Lung (tissue), 11 donors: ENCODE measurements at regions not wholly inside any gene's neighbourhood (a gene's known extent, or its start where the extent isn't known, plus 50 kb on each side); places are given as distances from the start of the nearest gene placed in this dataset.

Experiments
- ATAC-seq: fragments of 200-7000 bp; cut with Tn5 transposase; one replicate; pipeline ENCODE4 v1.9.1; 2020; ENCODE audit warnings: moderate number of reproducible peaks; ENCODE audit not compliant: insufficient read depth, low FRiP score
- DNase-seq, 3 donors: peaks; one replicate each; pipeline ENCODE4 v3.0.0-alpha.2; 2013 to 2017
- H3K27ac ChIP-seq, 2 donors: one replicate each; pipeline ENCODE4 v1.5.1; 2013; ENCODE audit warnings: mild to moderate bottlenecking in 2 of 2, moderate library complexity in 2 of 2, control low read depth in 1 of 2, inconsistent platforms in 1 of 2, low read depth in 1 of 2, low read length in 1 of 2
- H3K27me3 ChIP-seq, 3 donors: one replicate each; pipeline ENCODE4 v1.5.1; 2013; ENCODE audit warnings: low read length in 2 of 3; ENCODE audit not compliant: control insufficient read depth in 3 of 3, insufficient read depth in 3 of 3
- H3K36me3 ChIP-seq, 4 donors: one replicate each; pipeline ENCODE4 v1.5.1; 2013; ENCODE audit warnings: low read length in 4 of 4, mild to moderate bottlenecking in 1 of 4, moderate library complexity in 1 of 4; ENCODE audit not compliant: control insufficient read depth in 4 of 4, insufficient read depth in 4 of 4
- H3K4me1 ChIP-seq, 5 donors: one replicate each; pipeline ENCODE4 v1.5.1; 2013; ENCODE audit warnings: low read length in 5 of 5, mild to moderate bottlenecking in 2 of 5, moderate library complexity in 1 of 5; ENCODE audit not compliant: control insufficient read depth in 5 of 5, insufficient read depth in 5 of 5
- H3K4me3 ChIP-seq: one replicate; pipeline ENCODE4 v1.5.1; 2013; ENCODE audit warnings: mild to moderate bottlenecking, control low read depth, moderate library complexity
- H3K9ac ChIP-seq, 2 donors: one replicate each; pipeline ENCODE4 v1.5.1; 2013; ENCODE audit warnings: low read length in 2 of 2, control low read depth in 1 of 2; ENCODE audit not compliant: insufficient read depth in 1 of 2
- H3K9me3 ChIP-seq, 4 donors: one replicate each; pipeline ENCODE4 v1.5.1; 2013; ENCODE audit warnings: low read length in 3 of 4, mild to moderate bottlenecking in 1 of 4, moderate library complexity in 1 of 4; ENCODE audit not compliant: control insufficient read depth in 4 of 4, insufficient read depth in 3 of 4
- WGBS, 2 donors: extraction: QIAGEN DNeasy Blood & Tissue Kit; methylation state at CpG; one replicate each; pipeline ENCODE4 v1.1.7; 2013; 5-methylcytosine and 5-hydroxymethylcytosine counted together
- TF ChIP-seq, protein P1 (sequence below): IDR thresholded peaks from 2 replicates; pipeline ENCODE4 v1.5.1; 2012; ENCODE audit warnings: mild to moderate bottlenecking; ENCODE audit errors: control extremely low read depth, extremely low read depth
- donor health status: control.
- donor health status: control.
- donor health status: Bipolar disorder and iron deficiency.
- donor health status: healthy.
- donor health status: DM: yes; HTN: yes; CAD: no.

DNA sequence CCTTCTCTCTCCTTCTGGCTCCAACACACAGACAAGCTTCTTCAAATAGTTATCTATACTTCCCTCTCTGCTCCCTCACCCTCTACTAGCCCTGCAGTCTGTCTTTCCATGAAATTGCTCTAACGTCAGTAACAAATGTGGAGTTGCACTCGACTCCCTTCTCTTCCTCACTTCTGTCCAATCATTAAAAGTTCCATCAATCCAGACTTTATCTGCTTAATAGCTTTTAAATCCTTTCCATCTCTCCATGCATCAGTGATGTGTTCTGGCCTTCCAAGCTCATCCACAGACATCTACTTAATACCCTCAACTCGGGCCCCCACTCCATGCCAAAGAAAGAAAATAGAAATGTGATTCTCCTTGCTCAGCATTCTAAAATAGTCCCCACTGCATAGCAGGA is 422.1 kb upstream of the CDH5 start:
- Histone ChIP-seq H3K9ac (no peak overlapping the region), H3K27me3 (no peaks in the 10 kb centered on the region), H3K4me1 (no peaks in the 10 kb centered on the region), H3K27ac (no peak overlapping the region), H3K36me3 (no peaks in the 10 kb centered on the region), H3K4me3 (no peak overlapping the region), H3K9me3 (peaks cover 0 to 3% (median 0%) of the 10 kb centered on the region in 4 donors)
- WGBS, 2 donors = 39 to 40% methylated on average over 3 of the region's 3 CpGs
- TF ChIP-seq, protein P1, sequence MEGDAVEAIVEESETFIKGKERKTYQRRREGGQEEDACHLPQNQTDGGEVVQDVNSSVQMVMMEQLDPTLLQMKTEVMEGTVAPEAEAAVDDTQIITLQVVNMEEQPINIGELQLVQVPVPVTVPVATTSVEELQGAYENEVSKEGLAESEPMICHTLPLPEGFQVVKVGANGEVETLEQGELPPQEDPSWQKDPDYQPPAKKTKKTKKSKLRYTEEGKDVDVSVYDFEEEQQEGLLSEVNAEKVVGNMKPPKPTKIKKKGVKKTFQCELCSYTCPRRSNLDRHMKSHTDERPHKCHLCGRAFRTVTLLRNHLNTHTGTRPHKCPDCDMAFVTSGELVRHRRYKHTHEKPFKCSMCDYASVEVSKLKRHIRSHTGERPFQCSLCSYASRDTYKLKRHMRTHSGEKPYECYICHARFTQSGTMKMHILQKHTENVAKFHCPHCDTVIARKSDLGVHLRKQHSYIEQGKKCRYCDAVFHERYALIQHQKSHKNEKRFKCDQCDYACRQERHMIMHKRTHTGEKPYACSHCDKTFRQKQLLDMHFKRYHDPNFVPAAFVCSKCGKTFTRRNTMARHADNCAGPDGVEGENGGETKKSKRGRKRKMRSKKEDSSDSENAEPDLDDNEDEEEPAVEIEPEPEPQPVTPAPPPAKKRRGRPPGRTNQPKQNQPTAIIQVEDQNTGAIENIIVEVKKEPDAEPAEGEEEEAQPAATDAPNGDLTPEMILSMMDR = no peak
- no peak for DNase-seq
- ATAC-seq = no peak

GRCh38 chr16:65940711-65941110 is 425.8 kb upstream of the CDH5 start:
- 76 to 86% methylated on average over 1 of the region's 1 CpG for WGBS, 2 donors
- H3K27ac ChIP-seq = no peak overlapping the region
- TF ChIP-seq, protein P1 = no peak
- H3K4me3 ChIP-seq = no peak overlapping the region
- DNase-seq = no peak
- H3K36me3 ChIP-seq = no peaks in the 10 kb centered on the region
- no peak for ATAC-seq
- H3K27me3 ChIP-seq = no peaks in the 10 kb centered on the region
- H3K9ac ChIP-seq = no peak overlapping the region
- peaks cover 0 to 5% (median 0%) of the 10 kb centered on the region in 4 donors for H3K9me3 ChIP-seq
- H3K4me1 ChIP-seq = no peaks in the 10 kb centered on the region

- DNase-seq = no peak
- ATAC-seq = no peak
- Histone ChIP-seq H3K9ac (no peak overlapping the region), H3K4me3 (no peak overlapping the region), H3K27ac (no peak overlapping the region), H3K4me1 (no peaks in the 10 kb centered on the region), H3K36me3 (no peaks in the 10 kb centered on the region), H3K9me3 (peaks cover 0 to 5% (median 2%) of the 10 kb centered on the region in 4 donors), H3K27me3 (no peaks in the 10 kb centered on the region)
- TF ChIP-seq, protein P1 = no peak
- WGBS, 2 donors = 79 to 86% methylated on average over 1 of the region's 1 CpG
Measured at GRCh38 chr16:65938083-65938482, 428.4 kb upstream of the CDH5 start.

DNA sequence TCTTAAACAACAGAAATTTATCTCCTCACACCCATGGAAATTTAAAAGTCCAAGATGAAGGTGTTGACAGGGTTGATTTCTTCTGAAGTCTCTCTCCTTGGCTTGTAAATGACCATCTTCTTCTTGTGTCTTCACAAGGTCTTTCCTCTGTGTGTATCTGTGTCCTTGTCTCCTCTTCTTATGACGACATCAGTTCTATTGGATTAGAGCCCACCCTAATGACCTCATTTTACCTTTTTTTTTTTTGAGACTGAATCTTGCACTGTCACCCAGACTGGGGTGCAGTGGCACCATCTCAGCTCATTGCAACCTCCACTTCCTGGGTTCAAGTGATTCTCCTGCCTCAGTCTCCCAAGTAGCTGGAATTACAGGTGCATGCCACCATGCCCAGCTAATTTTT is 429.0 kb upstream of the CDH5 start:
- 80 to 91% methylated on average over 1 of the region's 1 CpG for WGBS, 2 donors
- Histone ChIP-seq H3K9ac (no peak overlapping the region), H3K27ac (no peak overlapping the region), H3K4me1 (no peaks in the 10 kb centered on the region), H3K9me3 (peaks cover 0 to 5% (median 1%) of the 10 kb centered on the region in 4 donors), H3K36me3 (no peaks in the 10 kb centered on the region), H3K4me3 (no peak overlapping the region), H3K27me3 (no peaks in the 10 kb centered on the region)
- ATAC-seq (no peak), DNase-seq (no peak)
- TF ChIP-seq, protein P1 = no peak
